ENCODE measurements at regions not wholly inside any gene's neighbourhood (a gene's known extent, or its start where the extent isn't known, plus 50 kb on each side); places are given as distances from the start of the nearest gene placed in this dataset.

- H3K4me3 ChIP-seq (ENCODE audit: low read length), result no peak overlapping the region
- H3K9me3 ChIP-seq (ENCODE audit: control insufficient read depth, insufficient read depth, low read length), result peaks cover 5% of the 10 kb centered on the region; the same call in 1 of the 2 replicates
- no peaks in the 10 kb centered on the region for H4K20me1 ChIP-seq (ENCODE audit: control insufficient read depth, insufficient read depth, low read depth, low read length)
- no peaks in the 10 kb centered on the region for H3K4me1 ChIP-seq (ENCODE audit: control insufficient read depth, low read length)
- no peak for TF ChIP-seq CTCF (IDR thresholded peaks at IDR 0.05; ENCODE audit: low read depth, low read length, poor library complexity, severe bottlenecking)
- TF ChIP-seq EZH2phosphoT487 (IDR thresholded peaks at IDR 0.05; ENCODE audit: borderline replicate concordance, low read length), result no peak
- H3K36me3 ChIP-seq (ENCODE audit: control insufficient read depth, low read length), result no peaks in the 10 kb centered on the region
- H3K79me2 ChIP-seq (ENCODE audit: control insufficient read depth, low read length), result no peaks in the 10 kb centered on the region
- H3K27me3 ChIP-seq (ENCODE audit: control insufficient read depth, low read length), result no peaks in the 10 kb centered on the region
- no peaks in the 10 kb centered on the region for H3F3A ChIP-seq (ENCODE audit: control insufficient read depth, insufficient read depth)
- no peaks in the 10 kb centered on the region for H3K9me2 ChIP-seq (replicated peaks; ENCODE audit: control insufficient read depth, low read length)
- no peak overlapping the region for H3K27ac ChIP-seq (ENCODE audit: low read depth, low read length)
- no peak overlapping the region for H3K4me2 ChIP-seq (ENCODE audit: low read length)
Observed at GRCh38 chr12:67813456-67813904, 164.9 kb downstream of the DYRK2 start.

GRCh38 chr12:67816269-67816668 lies 167.7 kb downstream of the DYRK2 start:
- Histone ChIP-seq H3K9me3 (ENCODE audit: control insufficient read depth, insufficient read depth, low read length) (peaks cover 5% of the 10 kb centered on the region; the same call in 1 of the 2 replicates), H3K36me3 (ENCODE audit: control insufficient read depth, low read length) (no peaks in the 10 kb centered on the region), H3K4me1 (ENCODE audit: control insufficient read depth, low read length) (no peaks in the 10 kb centered on the region), H3K27me3 (ENCODE audit: control insufficient read depth, low read length) (no peaks in the 10 kb centered on the region), H3K9me2 (replicated peaks; ENCODE audit: control insufficient read depth, low read length) (no peaks in the 10 kb centered on the region), H3K27ac (ENCODE audit: low read depth, low read length) (no peak overlapping the region), H4K20me1 (ENCODE audit: control insufficient read depth, insufficient read depth, low read depth, low read length) (no peaks in the 10 kb centered on the region), H3K79me2 (ENCODE audit: control insufficient read depth, low read length) (no peaks in the 10 kb centered on the region), H3F3A (ENCODE audit: control insufficient read depth, insufficient read depth) (no peaks in the 10 kb centered on the region), H3K4me3 (ENCODE audit: low read length) (no peak overlapping the region), H3K4me2 (ENCODE audit: low read length) (no peak overlapping the region)
- TF ChIP-seq EZH2phosphoT487 (IDR thresholded peaks at IDR 0.05; ENCODE audit: borderline replicate concordance, low read length), result no peak
- no peak for TF ChIP-seq CTCF (IDR thresholded peaks at IDR 0.05; ENCODE audit: low read depth, low read length, poor library complexity, severe bottlenecking)

- Histone ChIP-seq H3K9me2 (replicated peaks; ENCODE audit: control insufficient read depth, low read length) (no peaks in the 10 kb centered on the region), H3K4me3 (ENCODE audit: low read length) (no peak overlapping the region), H3K4me1 (ENCODE audit: control insufficient read depth, low read length) (no peaks in the 10 kb centered on the region), H4K20me1 (ENCODE audit: control insufficient read depth, insufficient read depth, low read depth, low read length) (no peaks in the 10 kb centered on the region), H3F3A (ENCODE audit: control insufficient read depth, insufficient read depth) (no peaks in the 10 kb centered on the region), H3K79me2 (ENCODE audit: control insufficient read depth, low read length) (no peaks in the 10 kb centered on the region), H3K27me3 (ENCODE audit: control insufficient read depth, low read length) (no peaks in the 10 kb centered on the region), H3K27ac (ENCODE audit: low read depth, low read length) (no peak overlapping the region), H3K9me3 (ENCODE audit: control insufficient read depth, insufficient read depth, low read length) (peaks cover 5% of the 10 kb centered on the region; the same call in 1 of the 2 replicates), H3K36me3 (ENCODE audit: control insufficient read depth, low read length) (no peaks in the 10 kb centered on the region), H3K4me2 (ENCODE audit: low read length) (no peak overlapping the region)
- TF ChIP-seq EZH2phosphoT487 (IDR thresholded peaks at IDR 0.05; ENCODE audit: borderline replicate concordance, low read length) (no peak), CTCF (IDR thresholded peaks at IDR 0.05; ENCODE audit: low read depth, low read length, poor library complexity, severe bottlenecking) (no peak)
Observed at GRCh38 chr12:67818459-67818903, 169.9 kb downstream of the DYRK2 start.
